Naive thymus-derived CD4-positive, alpha-beta T cell (primary cell): ENCODE measurements at regions not wholly inside any gene's neighbourhood (a gene's known extent, or its start where the extent isn't known, plus 50 kb on each side); places are given as distances from the start of the nearest gene placed in this dataset.
A peak's percentile ranks its signal among the peaks of the same experiment; 100 is the strongest.

Experiments used
- ATAC-seq: fragments of 150-1000 bp; cut with Tn5 transposase; 2 replicates; pipeline ENCODE4 v1.10.0; 2021; ENCODE audit warnings: mild to moderate bottlenecking, moderate library complexity
- CTCF ChIA-PET: fragments of 350-600 bp; sonication (Branson Sonifier 250); formaldehyde crosslinking; loops from one replicate; lab custom pipeline; 2021; ENCODE audit warnings: antibody characterized with exemption; lab: Charles Lee
- POLR2A ChIA-PET: fragments of 350-600 bp; sonication (Branson Sonifier 250); formaldehyde crosslinking; loops from one replicate; lab custom pipeline; 2021; ENCODE audit warnings: antibody characterized with exemption, inconsistent platforms; lab: Charles Lee
- DNase-seq, 9 donors: peaks; one replicate each; pipeline versions ENCODE4 v3.0.0 to v3.0.0-alpha.2; 2020 to 2022; ENCODE audit warnings: mixed read lengths in 1 of 9
- H3K27ac ChIP-seq: one replicate; pipeline ENCODE4 v1.7.0; 2013; ENCODE audit warnings: mild to moderate bottlenecking, low read depth, low read length, moderate library complexity
- H3K27me3 ChIP-seq, 2 donors: one replicate each; pipeline ENCODE4 v1.7.0; 2013; ENCODE audit warnings: low read length in 2 of 2, mild to moderate bottlenecking in 2 of 2, moderate library complexity in 2 of 2; ENCODE audit not compliant: control insufficient read depth in 2 of 2, insufficient read depth in 2 of 2
- H3K36me3 ChIP-seq, 3 experiments: 1 replicate in 2 of 3; 2 replicates in 1 of 3; pipeline ENCODE4 v1.7.0; 2013; ENCODE audit warnings: low read length in 3 of 3, mild to moderate bottlenecking in 3 of 3, moderate library complexity in 1 of 3; ENCODE audit not compliant: insufficient read depth in 3 of 3, control insufficient read depth in 2 of 3
- H3K4me1 ChIP-seq, 2 donors: one replicate each; pipeline ENCODE4 v1.7.0; 2013; ENCODE audit warnings: low read length in 2 of 2, mild to moderate bottlenecking in 2 of 2, moderate library complexity in 1 of 2; ENCODE audit not compliant: control insufficient read depth in 2 of 2, insufficient read depth in 2 of 2
- H3K4me3 ChIP-seq: 2 replicates; pipeline ENCODE4 v1.7.0; 2013; ENCODE audit warnings: mild to moderate bottlenecking, low read length
- H3K9me3 ChIP-seq, 3 experiments: 1 replicate in 2 of 3; 2 replicates in 1 of 3; pipeline ENCODE4 v1.7.0; 2013; ENCODE audit warnings: low read length in 3 of 3; ENCODE audit not compliant: control insufficient read depth in 2 of 3
- H3K27ac Mint-ChIP-seq, 9 donors: one replicate each; pipeline ENCODE4 v1.8.0; 2020 to 2022; ENCODE audit warnings: mixed read lengths in 9 of 9, mild to moderate bottlenecking in 8 of 9, moderate library complexity in 5 of 9, inconsistent platforms in 2 of 9
- H3K27me3 Mint-ChIP-seq, 5 donors: one replicate each; pipeline ENCODE4 v1.8.0; 2021 to 2022; ENCODE audit warnings: mixed read lengths in 5 of 5, mild to moderate bottlenecking in 1 of 5
- H3K36me3 Mint-ChIP-seq, 5 donors: one replicate each; pipeline ENCODE4 v1.8.0; 2020 to 2022; ENCODE audit warnings: mixed read lengths in 5 of 5, mild to moderate bottlenecking in 3 of 5, inconsistent platforms in 1 of 5
- H3K4me1 Mint-ChIP-seq, 7 donors: one replicate each; pipeline ENCODE4 v1.8.0; 2020 to 2022; ENCODE audit warnings: mixed read lengths in 7 of 7, mild to moderate bottlenecking in 3 of 7, inconsistent platforms in 1 of 7
- H3K4me3 Mint-ChIP-seq, 10 donors: one replicate each; pipeline ENCODE4 v1.8.0; 2020 to 2022; ENCODE audit warnings: mild to moderate bottlenecking in 10 of 10, mixed read lengths in 10 of 10, moderate library complexity in 6 of 10, inconsistent platforms in 2 of 10
- H3K9me3 Mint-ChIP-seq, 11 donors: one replicate each; pipeline ENCODE4 v1.8.0; 2020 to 2022; ENCODE audit warnings: mixed read lengths in 11 of 11, mild to moderate bottlenecking in 4 of 11, inconsistent platforms in 1 of 11, moderate library complexity in 1 of 11
- intact Hi-C, 2 donors: fragments of 100-400 bp; cut with micrococcal nuclease; formaldehyde crosslinking; loops; one replicate each; pipeline ENCODE4 v1.15.1; 2023

DNA sequence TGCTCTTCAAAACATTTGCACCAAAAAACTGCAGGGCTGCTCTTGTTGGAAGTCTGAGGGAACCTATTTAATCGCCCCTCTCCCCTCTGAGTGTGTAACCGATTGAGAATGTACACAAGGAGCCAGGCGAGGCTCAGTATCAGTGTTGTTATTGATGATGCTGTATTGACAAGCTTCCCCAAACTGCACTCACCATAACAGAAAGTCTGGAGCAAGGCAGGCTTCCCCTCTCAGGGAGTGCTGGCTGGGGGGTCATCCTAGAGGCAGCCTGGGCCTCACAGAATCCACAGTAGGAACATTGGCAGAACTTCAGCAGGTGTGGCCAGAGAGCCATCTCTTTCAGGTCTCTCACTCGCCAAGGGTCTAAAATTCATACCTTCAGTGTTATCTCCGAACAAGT, 58.1 kb upstream of the TUNAR start:
- intact Hi-C loops, result no loop called here
- no peak overlapping the region for H3K4me3 Mint-ChIP-seq
- Histone ChIP-seq H3K4me3 (no peak overlapping the region), H3K9me3 (no peaks in the 10 kb centered on the region), H3K27ac (no peak overlapping the region), H3K36me3 (no peaks in the 10 kb centered on the region), H3K4me1 (no peaks in the 10 kb centered on the region), H3K27me3 (peaks cover 0 to 5% of the 10 kb centered on the region in 2 donors)
- DNase-seq, result no peak
- no peaks in the 10 kb centered on the region for H3K36me3 Mint-ChIP-seq
- ChIA-PET POLR2A (no interaction called here), CTCF (no interaction called here)
- H3K4me1 Mint-ChIP-seq, result peaks cover 0 to 1% (median 0%) of the 10 kb centered on the region in 7 donors
- H3K9me3 Mint-ChIP-seq, result peaks cover 0 to 13% (median 2%) of the 10 kb centered on the region in 11 donors
- no peak overlapping the region for H3K27ac Mint-ChIP-seq
- peaks cover 44 to 69% (median 66%) of the 10 kb centered on the region in 5 donors for H3K27me3 Mint-ChIP-seq
- no peak for ATAC-seq

DNA sequence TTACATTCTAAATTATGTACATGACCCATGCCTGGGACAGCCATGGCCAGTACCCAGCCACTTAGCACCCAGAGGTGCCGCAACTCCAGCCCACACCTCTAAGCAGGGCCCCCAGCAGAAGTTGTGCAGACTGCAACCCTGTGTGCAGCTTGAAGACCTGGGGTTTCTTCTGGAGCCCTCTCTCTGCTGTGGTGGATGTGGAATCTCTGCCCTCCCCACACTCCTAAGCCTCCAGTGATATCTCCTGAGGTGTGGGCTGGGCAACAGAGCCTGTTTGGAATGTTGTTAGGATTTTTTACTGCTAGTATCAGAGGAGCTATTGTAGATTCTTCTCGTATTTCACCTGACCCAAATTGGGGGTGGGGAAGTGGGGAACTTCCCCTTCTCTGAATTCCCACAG, 59.4 kb upstream of the TUNAR start:
- H3K36me3 Mint-ChIP-seq, result no peaks in the 10 kb centered on the region
- peaks cover 0 to 13% (median 2%) of the 10 kb centered on the region in 11 donors for H3K9me3 Mint-ChIP-seq
- CTCF ChIA-PET, result no interaction called here
- no peak overlapping the region for H3K27ac ChIP-seq
- no peaks in the 10 kb centered on the region for H3K4me1 ChIP-seq
- no peak overlapping the region for H3K4me3 Mint-ChIP-seq
- no peaks in the 10 kb centered on the region for H3K9me3 ChIP-seq
- peaks cover 36 to 78% (median 57%) of the 10 kb centered on the region in 5 donors for H3K27me3 Mint-ChIP-seq
- intact Hi-C loops, result no loop called here
- H3K4me3 ChIP-seq, result no peak overlapping the region
- H3K36me3 ChIP-seq, result no peaks in the 10 kb centered on the region
- ATAC-seq (no peak), DNase-seq (no peak)
- H3K27me3 ChIP-seq, result peaks cover 0 to 5% of the 10 kb centered on the region in 2 donors
- H3K4me1 Mint-ChIP-seq, result peaks cover 0 to 1% (median 0%) of the 10 kb centered on the region in 7 donors
- H3K27ac Mint-ChIP-seq, result no peak overlapping the region
- POLR2A ChIA-PET, result no interaction called here

DNA sequence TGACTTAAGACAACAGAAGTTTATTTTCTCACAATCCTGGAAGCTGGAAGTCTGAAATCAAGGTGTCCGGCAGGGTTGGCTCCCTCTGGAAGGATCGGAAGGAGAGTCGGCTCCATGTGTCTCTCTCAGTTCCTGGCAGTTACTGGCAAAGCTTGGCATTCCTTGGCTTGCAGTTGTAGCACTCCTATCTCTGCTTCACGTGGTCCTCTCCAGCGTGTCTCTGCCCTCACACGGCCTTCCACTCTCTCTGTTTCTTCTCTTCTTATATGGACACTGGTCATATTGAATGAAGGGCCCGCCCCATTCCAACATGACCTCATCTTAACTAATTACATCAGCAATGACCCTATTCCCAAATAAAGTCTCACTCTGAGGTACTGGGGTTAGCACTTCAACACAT, 60.1 kb upstream of the TUNAR start:
- H3K4me1 ChIP-seq, result no peaks in the 10 kb centered on the region
- no peak overlapping the region for H3K4me3 ChIP-seq
- H3K36me3 ChIP-seq, result no peaks in the 10 kb centered on the region
- DNase-seq (no peak), ATAC-seq (no peak)
- Mint-ChIP-seq H3K27ac (no peak overlapping the region), H3K4me3 (no peak overlapping the region), H3K4me1 (peaks cover 0 to 1% (median 0%) of the 10 kb centered on the region in 7 donors), H3K27me3 (peaks cover 32 to 81% (median 50%) of the 10 kb centered on the region in 5 donors), H3K36me3 (no peaks in the 10 kb centered on the region), H3K9me3 (peaks cover 0 to 13% (median 2%) of the 10 kb centered on the region in 11 donors)
- H3K9me3 ChIP-seq, result no peaks in the 10 kb centered on the region
- CTCF ChIA-PET, result no interaction called here
- POLR2A ChIA-PET, result no interaction called here
- no peak overlapping the region for H3K27ac ChIP-seq
- intact Hi-C loops, result no loop called here
- peaks cover 0 to 5% of the 10 kb centered on the region in 2 donors for H3K27me3 ChIP-seq

DNA sequence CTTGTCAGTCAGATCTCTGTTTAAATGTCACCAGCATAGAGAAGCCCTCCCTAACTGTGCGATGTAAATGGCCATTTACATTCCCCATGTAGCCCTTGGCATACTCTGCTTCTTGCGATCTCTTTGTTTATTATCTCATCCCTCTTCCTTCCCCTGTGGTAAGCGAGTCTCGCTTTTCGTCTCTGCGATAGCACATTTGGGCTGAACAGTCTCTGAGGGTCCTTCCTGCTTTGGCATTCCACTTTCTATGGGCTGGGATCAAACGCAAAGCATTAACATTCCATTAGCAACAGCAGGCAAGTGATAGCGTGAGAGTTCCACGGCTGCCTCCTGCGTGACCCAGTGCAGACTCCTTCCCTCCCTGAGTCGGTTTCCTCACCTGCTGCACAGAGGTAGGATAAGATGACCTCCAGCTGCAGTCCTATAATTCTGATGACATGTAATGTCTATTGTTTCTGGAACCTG, 61.4 kb upstream of the TUNAR start:
- POLR2A ChIA-PET, result no interaction called here
- ATAC-seq (no peak), DNase-seq (no peak)
- CTCF ChIA-PET, result no interaction called here
- no peaks in the 10 kb centered on the region for H3K36me3 ChIP-seq
- H3K4me3 ChIP-seq, result no peak overlapping the region
- no peaks in the 10 kb centered on the region for H3K36me3 Mint-ChIP-seq
- no peak overlapping the region for H3K27ac ChIP-seq
- peak overlapping the region in 1 of 10 donors; percentile 31 for H3K4me3 Mint-ChIP-seq
- no peaks in the 10 kb centered on the region for H3K4me1 ChIP-seq
- H3K27me3 ChIP-seq, result peaks cover 0 to 5% of the 10 kb centered on the region in 2 donors
- no peaks in the 10 kb centered on the region for H3K9me3 ChIP-seq
- H3K27ac Mint-ChIP-seq, result no peak overlapping the region
- intact Hi-C loops, result no loop called here
- H3K9me3 Mint-ChIP-seq, result peaks cover 0 to 8% (median under 1%) of the 10 kb centered on the region in 11 donors
- H3K4me1 Mint-ChIP-seq, result peaks cover 0 to 1% (median 0%) of the 10 kb centered on the region in 7 donors
- H3K27me3 Mint-ChIP-seq, result peaks cover 26 to 82% (median 51%) of the 10 kb centered on the region in 5 donors

DNA sequence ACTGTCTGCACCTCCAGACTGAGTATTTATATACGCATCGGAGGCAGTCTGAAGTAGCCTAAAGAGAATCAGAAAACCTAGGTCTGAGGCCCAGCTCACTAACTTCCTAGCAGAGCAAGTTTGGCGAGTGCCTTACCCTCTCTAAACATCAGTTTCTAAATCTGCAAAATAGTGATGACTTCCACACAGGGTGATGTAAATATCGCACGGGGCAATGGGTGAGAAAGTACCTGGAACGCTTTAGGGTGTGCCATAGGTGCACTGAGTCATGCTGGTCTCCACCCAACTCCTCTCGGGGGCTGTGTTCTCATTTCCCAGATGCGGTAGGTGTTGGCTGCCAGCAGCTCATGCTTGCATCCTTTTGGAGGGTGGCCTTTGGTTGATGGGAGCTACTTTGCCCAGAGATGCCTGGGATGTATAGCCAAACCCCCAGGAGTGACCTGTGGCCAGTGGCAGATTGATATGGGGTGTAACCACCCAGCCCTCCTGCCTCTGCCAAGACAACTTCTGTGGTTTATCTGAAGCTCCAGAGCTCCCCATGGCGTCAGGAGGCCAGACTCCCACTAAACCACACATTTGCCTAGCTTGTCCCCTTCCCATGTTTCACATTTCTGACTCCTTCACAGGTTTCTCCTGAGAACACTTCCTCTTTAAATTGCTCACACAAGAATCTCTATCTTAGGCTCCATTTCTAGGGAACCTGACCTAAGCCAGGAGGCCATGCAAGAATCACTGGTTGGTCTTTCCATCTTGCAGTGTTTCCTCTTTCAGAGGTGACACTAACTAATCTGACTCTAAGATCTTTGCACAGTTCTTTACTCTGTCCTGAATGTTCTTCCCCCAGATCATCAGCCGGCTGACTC, 62.0 kb upstream of the TUNAR start:
- DNase-seq (no peak), ATAC-seq (no peak)
- CTCF ChIA-PET, result interaction anchor here (0.6 kb wide), 1 partner anchor 248 kb away, joined by 3 read pairs; no protein-coding TSS in a partner anchor
- Histone ChIP-seq H3K27me3 (peaks cover 0 to 5% of the 10 kb centered on the region in 2 donors), H3K36me3 (no peaks in the 10 kb centered on the region), H3K4me3 (no peak overlapping the region), H3K4me1 (no peaks in the 10 kb centered on the region), H3K27ac (no peak overlapping the region), H3K9me3 (no peaks in the 10 kb centered on the region)
- Mint-ChIP-seq H3K9me3 (peaks cover 0 to 5% (median 0%) of the 10 kb centered on the region in 11 donors), H3K4me3 (no peak overlapping the region), H3K27ac (no peak overlapping the region), H3K36me3 (no peaks in the 10 kb centered on the region), H3K4me1 (peaks cover 0 to 1% (median 0%) of the 10 kb centered on the region in 7 donors), H3K27me3 (peaks cover 19 to 85% (median 54%) of the 10 kb centered on the region in 5 donors)
- POLR2A ChIA-PET, result no interaction called here
- intact Hi-C loops, result no loop called here

DNA sequence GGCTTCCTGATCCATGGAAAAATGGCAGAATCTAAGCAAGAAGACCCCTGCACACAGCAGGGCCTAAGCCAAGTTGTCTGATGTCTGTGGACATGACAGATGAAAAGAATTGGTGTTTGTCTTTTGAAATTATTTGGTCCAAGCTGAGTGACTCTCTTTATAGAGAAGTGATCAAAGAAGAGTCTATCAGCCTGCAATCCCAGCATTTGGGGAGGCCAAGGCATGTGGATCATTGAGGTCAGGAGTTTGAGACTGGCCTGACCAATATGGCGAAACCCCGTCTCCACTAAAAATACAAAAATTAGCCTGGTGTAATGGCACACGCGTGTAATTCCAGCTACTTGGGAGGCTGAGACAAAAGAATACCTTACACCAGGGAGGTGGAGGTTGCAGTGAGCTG, 64.8 kb upstream of the TUNAR start:
- no peak for ATAC-seq
- Histone ChIP-seq H3K27me3 (no peaks in the 10 kb centered on the region), H3K4me3 (no peak overlapping the region), H3K27ac (no peak overlapping the region), H3K4me1 (no peaks in the 10 kb centered on the region), H3K9me3 (peaks cover 0 to 8% (median 0%) of the 10 kb centered on the region in 3 experiments), H3K36me3 (no peaks in the 10 kb centered on the region)
- peaks cover 0 to 22% (median 8%) of the 10 kb centered on the region in 11 donors for H3K9me3 Mint-ChIP-seq
- ChIA-PET CTCF (no interaction called here), POLR2A (no interaction called here)
- H3K27ac Mint-ChIP-seq, result no peak overlapping the region
- H3K4me1 Mint-ChIP-seq, result no peaks in the 10 kb centered on the region
- peaks cover 15 to 78% (median 43%) of the 10 kb centered on the region in 5 donors for H3K27me3 Mint-ChIP-seq
- no peak for DNase-seq
- peaks cover 0 to under 1% (median 0%) of the 10 kb centered on the region in 5 donors for H3K36me3 Mint-ChIP-seq
- no peak overlapping the region for H3K4me3 Mint-ChIP-seq
- intact Hi-C loops, result no loop called here
